Osteocyte (in vitro differentiated cells): ENCODE measurements at regions not wholly inside any gene's neighbourhood (a gene's known extent, or its start where the extent isn't known, plus 50 kb on each side); places are given as distances from the start of the nearest gene placed in this dataset.

Source experiments
- DNase-seq: peaks from one replicate; pipeline ENCODE4 v3.0.0; 2021; ENCODE audit warnings: mixed read lengths; ENCODE audit not compliant: unreplicated experiment; ENCODE audit errors: extremely low spot score
- H3K27ac Mint-ChIP-seq: one replicate; pipeline ENCODE4 v1.8.0; 2021; ENCODE audit warnings: mild to moderate bottlenecking, mixed read lengths; ENCODE audit not compliant: unreplicated experiment
- H3K27me3 Mint-ChIP-seq: one replicate; pipeline ENCODE4 v1.8.0; 2021; ENCODE audit warnings: mixed read lengths; ENCODE audit not compliant: unreplicated experiment
- H3K36me3 Mint-ChIP-seq: one replicate; pipeline ENCODE4 v1.8.0; 2021; ENCODE audit warnings: mixed read lengths; ENCODE audit not compliant: unreplicated experiment
- H3K4me1 Mint-ChIP-seq: one replicate; pipeline ENCODE4 v1.8.0; 2021; ENCODE audit warnings: mixed read lengths; ENCODE audit not compliant: unreplicated experiment
- H3K4me3 Mint-ChIP-seq: one replicate; pipeline ENCODE4 v1.8.0; 2021; ENCODE audit warnings: mild to moderate bottlenecking, moderate library complexity, mixed read lengths; ENCODE audit not compliant: unreplicated experiment
- H3K9me3 Mint-ChIP-seq: one replicate; pipeline ENCODE4 v1.8.0; 2021; ENCODE audit warnings: mixed read lengths; ENCODE audit not compliant: unreplicated experiment
- TF ChIP-seq, protein P1 (sequence below): fragments of 200-600 bp; sonication (generic); IDR thresholded peaks from 2 replicates; pipeline ENCODE4 v1.5.0; 2021; ENCODE audit warnings: antibody characterized with exemption, mild to moderate bottlenecking, moderate library complexity

DNA sequence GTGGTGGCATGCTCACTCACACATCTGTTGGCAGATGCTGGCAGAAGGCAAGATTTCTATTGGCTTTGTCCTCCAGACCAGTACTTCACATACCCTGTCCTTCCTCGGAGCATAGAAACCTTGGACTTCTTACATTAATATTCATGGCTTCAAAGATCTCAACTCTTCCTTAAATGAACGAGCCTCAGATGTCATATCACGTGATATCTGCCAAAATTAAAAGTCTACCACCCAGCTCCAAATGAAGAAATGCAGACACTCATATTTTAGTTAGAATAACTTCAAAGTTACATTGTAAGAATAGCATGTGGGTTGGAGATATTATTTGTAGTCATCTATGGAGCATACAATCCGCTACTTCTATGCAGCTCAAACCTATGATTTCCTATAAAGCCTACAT lies 1994.9 kb downstream of the NCAM2 start:
- Mint-ChIP-seq H3K4me3 (no peak overlapping the region), H3K4me1 (peaks cover 9% of the 10 kb centered on the region), H3K9me3 (peaks cover 18% of the 10 kb centered on the region), H3K27me3 (no peaks in the 10 kb centered on the region), H3K36me3 (no peaks in the 10 kb centered on the region), H3K27ac (no peak overlapping the region)
- TF ChIP-seq, protein P1, sequence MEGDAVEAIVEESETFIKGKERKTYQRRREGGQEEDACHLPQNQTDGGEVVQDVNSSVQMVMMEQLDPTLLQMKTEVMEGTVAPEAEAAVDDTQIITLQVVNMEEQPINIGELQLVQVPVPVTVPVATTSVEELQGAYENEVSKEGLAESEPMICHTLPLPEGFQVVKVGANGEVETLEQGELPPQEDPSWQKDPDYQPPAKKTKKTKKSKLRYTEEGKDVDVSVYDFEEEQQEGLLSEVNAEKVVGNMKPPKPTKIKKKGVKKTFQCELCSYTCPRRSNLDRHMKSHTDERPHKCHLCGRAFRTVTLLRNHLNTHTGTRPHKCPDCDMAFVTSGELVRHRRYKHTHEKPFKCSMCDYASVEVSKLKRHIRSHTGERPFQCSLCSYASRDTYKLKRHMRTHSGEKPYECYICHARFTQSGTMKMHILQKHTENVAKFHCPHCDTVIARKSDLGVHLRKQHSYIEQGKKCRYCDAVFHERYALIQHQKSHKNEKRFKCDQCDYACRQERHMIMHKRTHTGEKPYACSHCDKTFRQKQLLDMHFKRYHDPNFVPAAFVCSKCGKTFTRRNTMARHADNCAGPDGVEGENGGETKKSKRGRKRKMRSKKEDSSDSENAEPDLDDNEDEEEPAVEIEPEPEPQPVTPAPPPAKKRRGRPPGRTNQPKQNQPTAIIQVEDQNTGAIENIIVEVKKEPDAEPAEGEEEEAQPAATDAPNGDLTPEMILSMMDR: no peak
- no peak for DNase-seq

DNA sequence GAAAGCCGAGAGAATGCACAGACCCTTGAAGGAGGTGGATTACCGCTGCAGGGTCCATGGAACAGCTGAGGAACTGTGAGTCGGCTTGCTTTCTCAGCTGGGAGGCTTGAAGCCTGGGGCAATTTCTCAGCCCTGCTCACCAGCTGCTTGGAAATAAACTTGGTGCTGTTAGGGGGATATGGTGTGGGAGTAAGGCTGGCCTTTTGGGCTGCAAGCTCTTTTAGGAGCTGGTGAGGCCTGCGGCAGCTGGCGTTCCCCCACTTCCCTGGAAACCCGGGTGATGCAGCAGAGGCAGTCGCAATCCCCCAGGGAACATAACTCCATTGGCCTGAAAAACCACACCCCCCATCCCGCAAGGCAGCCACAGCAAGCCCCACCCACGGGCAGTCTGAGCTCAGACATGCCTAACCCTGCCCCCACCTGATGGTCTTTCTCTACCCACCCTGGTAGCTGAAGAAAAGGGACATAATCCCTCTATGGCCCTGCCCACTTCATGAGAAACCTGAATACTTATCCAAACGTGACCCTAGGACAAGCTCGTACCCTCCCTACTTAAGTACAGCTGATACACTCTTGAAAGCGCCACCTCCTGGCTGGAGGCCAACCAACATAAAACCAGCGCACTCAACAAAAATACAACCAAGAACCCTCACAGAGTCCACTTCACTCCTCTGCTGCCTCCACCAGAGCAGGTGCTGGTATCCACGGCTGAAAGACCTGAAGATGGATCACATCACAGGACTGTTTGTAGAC lies 1995.8 kb downstream of the NCAM2 start:
- no peak overlapping the region for H3K4me3 Mint-ChIP-seq
- no peak for DNase-seq
- H3K36me3 Mint-ChIP-seq: no peaks in the 10 kb centered on the region
- peaks cover 17% of the 10 kb centered on the region for H3K9me3 Mint-ChIP-seq
- no peak overlapping the region for H3K27ac Mint-ChIP-seq
- TF ChIP-seq, protein P1: no peak
- H3K4me1 Mint-ChIP-seq: peaks cover 9% of the 10 kb centered on the region
- no peaks in the 10 kb centered on the region for H3K27me3 Mint-ChIP-seq

DNA sequence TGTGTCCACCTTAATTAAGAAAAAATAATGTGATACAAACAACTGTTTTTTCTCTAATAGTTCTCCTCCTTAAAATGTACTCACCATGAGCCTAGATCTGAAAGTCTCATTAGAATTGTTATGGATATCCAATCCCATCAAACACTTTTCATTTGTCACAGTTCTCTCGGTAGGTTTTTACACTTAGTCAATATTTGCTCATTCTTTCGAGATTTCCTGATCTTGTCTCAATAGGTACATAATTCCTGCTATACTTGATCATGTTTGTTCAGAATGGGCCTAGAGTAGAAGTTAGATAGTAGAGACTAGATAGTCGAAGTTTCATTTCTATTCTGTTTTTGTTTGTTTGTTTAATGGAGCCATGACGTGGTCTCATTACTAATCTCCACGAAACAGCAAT lies 2005.7 kb downstream of the NCAM2 start:
- no peak for DNase-seq
- Mint-ChIP-seq H3K4me1 (no peaks in the 10 kb centered on the region), H3K36me3 (no peaks in the 10 kb centered on the region), H3K9me3 (peaks cover 4% of the 10 kb centered on the region), H3K27ac (no peak overlapping the region), H3K27me3 (no peaks in the 10 kb centered on the region), H3K4me3 (no peak overlapping the region)
- TF ChIP-seq, protein P1: no peak

- TF ChIP-seq, protein P1: no peak
- no peak overlapping the region for H3K27ac Mint-ChIP-seq
These were observed 2010.5 kb downstream of the NCAM2 start for GRCh38 chr21:23008601-23009202.

GRCh38 chr21:23009360-23009759 lies 2011.2 kb downstream of the NCAM2 start:
- Mint-ChIP-seq H3K4me3 (no peak overlapping the region), H3K4me1 (peaks cover 2% of the 10 kb centered on the region), H3K27ac (no peak overlapping the region), H3K36me3 (no peaks in the 10 kb centered on the region), H3K27me3 (no peaks in the 10 kb centered on the region), H3K9me3 (no peaks in the 10 kb centered on the region)
- DNase-seq: no peak
- TF ChIP-seq, protein P1: no peak

More at GRCh38 chr21:23008601-23009202, 2010.5 kb downstream of the NCAM2 start:
- Mint-ChIP-seq H3K27me3 (no peaks in the 10 kb centered on the region), H3K4me1 (peaks cover 2% of the 10 kb centered on the region), H3K36me3 (no peaks in the 10 kb centered on the region), H3K4me3 (no peak overlapping the region), H3K9me3 (peaks cover 4% of the 10 kb centered on the region)
- DNase-seq: no peak
